ENCODE measurements at regions not wholly inside any gene's neighbourhood (a gene's known extent, or its start where the extent isn't known, plus 50 kb on each side); places are given as distances from the start of the nearest gene placed in this dataset.

DNA sequence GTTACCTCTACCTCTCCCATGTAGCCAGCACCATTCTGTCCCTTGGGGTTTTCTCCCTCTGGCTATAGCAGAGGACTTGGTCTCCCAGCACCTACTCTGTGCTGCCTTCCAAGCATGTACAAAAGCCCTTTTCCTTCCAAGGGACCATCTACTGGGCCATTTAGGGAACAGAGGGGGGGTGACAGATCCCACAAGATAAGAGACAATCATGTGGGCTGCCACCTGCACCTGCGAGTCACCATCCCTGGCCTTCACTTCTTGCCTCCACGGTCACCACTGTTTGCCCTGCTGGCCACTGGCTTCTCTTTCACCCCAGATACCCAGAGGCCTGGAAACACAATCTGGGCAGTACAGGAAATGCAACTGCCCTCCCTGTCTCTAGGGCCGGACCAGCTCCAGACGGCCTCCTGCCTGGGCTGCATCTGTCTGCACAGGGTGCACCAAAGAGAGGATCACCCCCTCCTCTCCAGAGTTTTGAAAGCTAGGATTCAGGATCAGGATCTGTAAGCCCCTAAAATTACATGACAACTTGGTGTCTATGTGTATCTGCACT lies 160.8 kb upstream of the NECTIN1 start:
- no peak overlapping the region for H3K9ac ChIP-seq (ENCODE audit: control insufficient read depth, insufficient read depth, low read length)
- BruUV-seq (replicated peaks): no TSS peak
- RAD21 ChIA-PET (ENCODE audit: unreplicated experiment): no interaction called here
- H4K20me1 ChIP-seq (ENCODE audit: control insufficient read depth, insufficient read depth): no peaks in the 10 kb centered on the region
- no peaks in the 10 kb centered on the region for H3K9me3 ChIP-seq (replicated peaks; ENCODE audit: control insufficient read depth, insufficient read depth, low read length)
- no peaks in the 10 kb centered on the region for H3K4me1 ChIP-seq (ENCODE audit: control insufficient read depth, insufficient read depth, low read length)
- H3K4me2 ChIP-seq (ENCODE audit: control insufficient read depth, insufficient read depth): no peak overlapping the region
- DNase-seq (ENCODE audit: low read depth, low spot score) (no peak), FAIRE-seq (no peak), ATAC-seq (no peak)
- no peak overlapping the region for H3K27ac ChIP-seq (ENCODE audit: control insufficient read depth, insufficient read depth)
- no peak for TF ChIP-seq STAT1 (conservative IDR thresholded peaks at IDR 0.05)
- TF ChIP-seq SREBF2 (IDR thresholded peaks at IDR 0.05; ENCODE audit: low read length): no peak
- no peak for TF ChIP-seq MYC (IDR thresholded peaks at IDR 0.05; ENCODE audit: insufficient read depth, insufficient read length, insufficient replicate concordance, low read length, severe bottlenecking)
- TF ChIP-seq WRNIP1 (IDR thresholded peaks at IDR 0.05; ENCODE audit: borderline replicate concordance, low read depth, low read length): no peak
- no peak for TF ChIP-seq POLR2AphosphoS5 (IDR thresholded peaks at IDR 0.05; ENCODE audit: low read length)
- no peak for TF ChIP-seq ZSCAN29 (IDR thresholded peaks at IDR 0.05)
- TF ChIP-seq ZNF622 (IDR thresholded peaks at IDR 0.05): no peak
- TF ChIP-seq, protein P1, sequence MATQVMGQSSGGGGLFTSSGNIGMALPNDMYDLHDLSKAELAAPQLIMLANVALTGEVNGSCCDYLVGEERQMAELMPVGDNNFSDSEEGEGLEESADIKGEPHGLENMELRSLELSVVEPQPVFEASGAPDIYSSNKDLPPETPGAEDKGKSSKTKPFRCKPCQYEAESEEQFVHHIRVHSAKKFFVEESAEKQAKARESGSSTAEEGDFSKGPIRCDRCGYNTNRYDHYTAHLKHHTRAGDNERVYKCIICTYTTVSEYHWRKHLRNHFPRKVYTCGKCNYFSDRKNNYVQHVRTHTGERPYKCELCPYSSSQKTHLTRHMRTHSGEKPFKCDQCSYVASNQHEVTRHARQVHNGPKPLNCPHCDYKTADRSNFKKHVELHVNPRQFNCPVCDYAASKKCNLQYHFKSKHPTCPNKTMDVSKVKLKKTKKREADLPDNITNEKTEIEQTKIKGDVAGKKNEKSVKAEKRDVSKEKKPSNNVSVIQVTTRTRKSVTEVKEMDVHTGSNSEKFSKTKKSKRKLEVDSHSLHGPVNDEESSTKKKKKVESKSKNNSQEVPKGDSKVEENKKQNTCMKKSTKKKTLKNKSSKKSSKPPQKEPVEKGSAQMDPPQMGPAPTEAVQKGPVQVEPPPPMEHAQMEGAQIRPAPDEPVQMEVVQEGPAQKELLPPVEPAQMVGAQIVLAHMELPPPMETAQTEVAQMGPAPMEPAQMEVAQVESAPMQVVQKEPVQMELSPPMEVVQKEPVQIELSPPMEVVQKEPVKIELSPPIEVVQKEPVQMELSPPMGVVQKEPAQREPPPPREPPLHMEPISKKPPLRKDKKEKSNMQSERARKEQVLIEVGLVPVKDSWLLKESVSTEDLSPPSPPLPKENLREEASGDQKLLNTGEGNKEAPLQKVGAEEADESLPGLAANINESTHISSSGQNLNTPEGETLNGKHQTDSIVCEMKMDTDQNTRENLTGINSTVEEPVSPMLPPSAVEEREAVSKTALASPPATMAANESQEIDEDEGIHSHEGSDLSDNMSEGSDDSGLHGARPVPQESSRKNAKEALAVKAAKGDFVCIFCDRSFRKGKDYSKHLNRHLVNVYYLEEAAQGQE (IDR thresholded peaks at IDR 0.05; ENCODE audit: low read depth, low read length): no peak
- TF ChIP-seq, protein P2, sequence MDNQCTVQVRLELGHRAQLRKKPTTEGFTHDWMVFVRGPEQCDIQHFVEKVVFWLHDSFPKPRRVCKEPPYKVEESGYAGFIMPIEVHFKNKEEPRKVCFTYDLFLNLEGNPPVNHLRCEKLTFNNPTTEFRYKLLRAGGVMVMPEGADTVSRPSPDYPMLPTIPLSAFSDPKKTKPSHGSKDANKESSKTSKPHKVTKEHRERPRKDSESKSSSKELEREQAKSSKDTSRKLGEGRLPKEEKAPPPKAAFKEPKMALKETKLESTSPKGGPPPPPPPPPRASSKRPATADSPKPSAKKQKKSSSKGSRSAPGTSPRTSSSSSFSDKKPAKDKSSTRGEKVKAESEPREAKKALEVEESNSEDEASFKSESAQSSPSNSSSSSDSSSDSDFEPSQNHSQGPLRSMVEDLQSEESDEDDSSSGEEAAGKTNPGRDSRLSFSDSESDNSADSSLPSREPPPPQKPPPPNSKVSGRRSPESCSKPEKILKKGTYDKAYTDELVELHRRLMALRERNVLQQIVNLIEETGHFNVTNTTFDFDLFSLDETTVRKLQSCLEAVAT (IDR thresholded peaks at IDR 0.05): no peak
- no peak for TF ChIP-seq SKIL (IDR thresholded peaks at IDR 0.05; ENCODE audit: low read depth, poor library complexity, severe bottlenecking)
- no peak for TF ChIP-seq RUNX3 (IDR thresholded peaks at IDR 0.05; ENCODE audit: low read length)
- TF ChIP-seq PAX8 (IDR thresholded peaks at IDR 0.05): no peak
- no peak for TF ChIP-seq SUPT20H (IDR thresholded peaks at IDR 0.05; ENCODE audit: borderline replicate concordance, control insufficient read depth, low read depth, low read length)
- TF ChIP-seq ZNF207 (IDR thresholded peaks at IDR 0.05; ENCODE audit: borderline replicate concordance): no peak
- TF ChIP-seq, protein P3, sequence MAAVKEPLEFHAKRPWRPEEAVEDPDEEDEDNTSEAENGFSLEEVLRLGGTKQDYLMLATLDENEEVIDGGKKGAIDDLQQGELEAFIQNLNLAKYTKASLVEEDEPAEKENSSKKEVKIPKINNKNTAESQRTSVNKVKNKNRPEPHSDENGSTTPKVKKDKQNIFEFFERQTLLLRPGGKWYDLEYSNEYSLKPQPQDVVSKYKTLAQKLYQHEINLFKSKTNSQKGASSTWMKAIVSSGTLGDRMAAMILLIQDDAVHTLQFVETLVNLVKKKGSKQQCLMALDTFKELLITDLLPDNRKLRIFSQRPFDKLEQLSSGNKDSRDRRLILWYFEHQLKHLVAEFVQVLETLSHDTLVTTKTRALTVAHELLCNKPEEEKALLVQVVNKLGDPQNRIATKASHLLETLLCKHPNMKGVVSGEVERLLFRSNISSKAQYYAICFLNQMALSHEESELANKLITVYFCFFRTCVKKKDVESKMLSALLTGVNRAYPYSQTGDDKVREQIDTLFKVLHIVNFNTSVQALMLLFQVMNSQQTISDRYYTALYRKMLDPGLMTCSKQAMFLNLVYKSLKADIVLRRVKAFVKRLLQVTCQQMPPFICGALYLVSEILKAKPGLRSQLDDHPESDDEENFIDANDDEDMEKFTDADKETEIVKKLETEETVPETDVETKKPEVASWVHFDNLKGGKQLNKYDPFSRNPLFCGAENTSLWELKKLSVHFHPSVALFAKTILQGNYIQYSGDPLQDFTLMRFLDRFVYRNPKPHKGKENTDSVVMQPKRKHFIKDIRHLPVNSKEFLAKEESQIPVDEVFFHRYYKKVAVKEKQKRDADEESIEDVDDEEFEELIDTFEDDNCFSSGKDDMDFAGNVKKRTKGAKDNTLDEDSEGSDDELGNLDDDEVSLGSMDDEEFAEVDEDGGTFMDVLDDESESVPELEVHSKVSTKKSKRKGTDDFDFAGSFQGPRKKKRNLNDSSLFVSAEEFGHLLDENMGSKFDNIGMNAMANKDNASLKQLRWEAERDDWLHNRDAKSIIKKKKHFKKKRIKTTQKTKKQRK (IDR thresholded peaks at IDR 0.05; ENCODE audit: low read depth, low read length): no peak
- SMC1A ChIA-PET (ENCODE audit: uncharacterized antibody, unreplicated experiment): no interaction called here
- no peaks in the 10 kb centered on the region for H3K79me2 ChIP-seq (ENCODE audit: control insufficient read depth, insufficient read depth, low read length)
- peaks cover 1 to 3% of the 10 kb centered on the region in 2 experiments; a peak in 3 of 4 replicates for H3K27me3 ChIP-seq (replicated peaks in 1 of 2; ENCODE audit: control insufficient read depth in 2 of 2, insufficient read depth in 2 of 2, low read length in 1 of 2)
- no peak overlapping the region for H3K4me3 ChIP-seq
- in situ Hi-C loops (cut with MboI): no loop called here
- H3K36me3 ChIP-seq (ENCODE audit: control insufficient read depth in 2 of 2, insufficient read depth in 2 of 2, low read length in 1 of 2): no peaks in the 10 kb centered on the region
- WGBS (ENCODE audit: insufficient coverage, insufficient replicate concordance, low lambda C conversion rate, missing lambda C conversion rate): 6% methylated on average over 4 of the region's 4 CpGs
- intact Hi-C loops (cut with micrococcal nuclease; ENCODE audit: unreplicated experiment): no loop called here
- CTCF ChIA-PET: no interaction called here
- H2AFZ ChIP-seq (ENCODE audit: control insufficient read depth, low read depth, low read length): no peak overlapping the region
- POLR2A ChIA-PET: no interaction called here
